Uterus (tissue), 2 donors: ENCODE measurements at regions not wholly inside any gene's neighbourhood (a gene's known extent, or its start where the extent isn't known, plus 50 kb on each side); places are given as distances from the start of the nearest gene placed in this dataset.

ENCODE experiments used
- POLR2A ChIP-seq, 2 donors: fragments of 450-650 bp; IDR thresholded peaks; one replicate each; pipeline ENCODE4 v1.6.1; 2016; ENCODE audit warnings: antibody characterized with exemption in 2 of 2, mild to moderate bottlenecking in 1 of 2, moderate library complexity in 1 of 2
- TF ChIP-seq, protein P1 (sequence below), 4 experiments: fragments of 200-600 bp in 2 of 4; fragments of 450-650 bp in 2 of 4; sonication (generic) in 2 of 4; IDR thresholded peaks; one replicate each; pipeline ENCODE4 v1.5.1; 2016 to 2019; ENCODE audit warnings: antibody characterized with exemption in 4 of 4, mild to moderate bottlenecking in 2 of 4, moderate library complexity in 1 of 4

DNA sequence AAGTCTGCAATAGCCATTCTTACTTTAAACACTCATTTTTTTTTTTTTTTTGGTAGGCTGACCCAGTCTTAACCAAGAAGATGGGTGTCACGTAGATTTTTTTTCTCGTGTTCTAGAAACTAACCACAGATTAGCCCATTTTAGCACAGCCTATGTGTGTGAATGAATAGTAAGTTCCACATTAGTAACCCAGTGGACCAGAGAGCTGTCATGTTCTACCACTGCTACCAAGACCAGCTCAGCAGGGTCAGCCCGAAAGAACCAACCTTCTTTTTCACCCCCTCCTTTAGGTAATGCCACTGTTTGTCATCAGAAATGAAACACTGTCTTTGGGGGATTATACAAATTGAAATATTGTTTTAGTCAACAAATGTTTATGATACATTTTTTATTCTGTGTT lies 221.1 kb upstream of the PLXNA2 start:
- TF ChIP-seq, protein P1, sequence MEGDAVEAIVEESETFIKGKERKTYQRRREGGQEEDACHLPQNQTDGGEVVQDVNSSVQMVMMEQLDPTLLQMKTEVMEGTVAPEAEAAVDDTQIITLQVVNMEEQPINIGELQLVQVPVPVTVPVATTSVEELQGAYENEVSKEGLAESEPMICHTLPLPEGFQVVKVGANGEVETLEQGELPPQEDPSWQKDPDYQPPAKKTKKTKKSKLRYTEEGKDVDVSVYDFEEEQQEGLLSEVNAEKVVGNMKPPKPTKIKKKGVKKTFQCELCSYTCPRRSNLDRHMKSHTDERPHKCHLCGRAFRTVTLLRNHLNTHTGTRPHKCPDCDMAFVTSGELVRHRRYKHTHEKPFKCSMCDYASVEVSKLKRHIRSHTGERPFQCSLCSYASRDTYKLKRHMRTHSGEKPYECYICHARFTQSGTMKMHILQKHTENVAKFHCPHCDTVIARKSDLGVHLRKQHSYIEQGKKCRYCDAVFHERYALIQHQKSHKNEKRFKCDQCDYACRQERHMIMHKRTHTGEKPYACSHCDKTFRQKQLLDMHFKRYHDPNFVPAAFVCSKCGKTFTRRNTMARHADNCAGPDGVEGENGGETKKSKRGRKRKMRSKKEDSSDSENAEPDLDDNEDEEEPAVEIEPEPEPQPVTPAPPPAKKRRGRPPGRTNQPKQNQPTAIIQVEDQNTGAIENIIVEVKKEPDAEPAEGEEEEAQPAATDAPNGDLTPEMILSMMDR (IDR thresholded peaks at IDR 0.05) = no peak
- TF ChIP-seq POLR2A (IDR thresholded peaks at IDR 0.05) = no peak
